DMS114 treated with DMSO at 0.1 percent for 48 hours (cell line): ENCODE measurements at regions not wholly inside any gene's neighbourhood (a gene's known extent, or its start where the extent isn't known, plus 50 kb on each side); places are given as distances from the start of the nearest gene placed in this dataset.
"Not testable (repeated sequence)": the region's sequence is repeated elsewhere in the genome, so short reads cannot be mapped to it uniquely, and the experiment has no call there.

Experiments used
- DNase-seq: peaks from one replicate; lab custom pipeline; 2025; ENCODE audit not compliant: unreplicated experiment; lab: John Stamatoyannopoulos, UW

GRCh38 chr13:62444805-62445204 lies 1029.2 kb upstream of the PCDH20 start:
- no peak for DNase-seq

GRCh38 chr13:62434081-62434480 lies 1018.4 kb upstream of the PCDH20 start:
- no peak for DNase-seq

- DNase-seq: no peak
Measured at GRCh38 chr13:62433660-62434059, 1018.0 kb upstream of the PCDH20 start.

- no peak for DNase-seq
Measured at GRCh38 chr13:62432906-62433305, 1017.3 kb upstream of the PCDH20 start.

- no peak for DNase-seq
Measured at GRCh38 chr13:62432295-62432694, 1016.6 kb upstream of the PCDH20 start.

- DNase-seq: no peak
Measured at GRCh38 chr13:62431852-62432251, 1016.2 kb upstream of the PCDH20 start.

- DNase-seq: no peak
Measured at GRCh38 chr13:62418872-62419271, 1003.2 kb upstream of the PCDH20 start.

- no peak for DNase-seq
Measured at GRCh38 chr13:62418376-62418775, 1002.7 kb upstream of the PCDH20 start.

GRCh38 chr13:62407871-62408270 lies 992.2 kb upstream of the PCDH20 start:
- no peak for DNase-seq

GRCh38 chr13:62388515-62388914 lies 972.9 kb upstream of the PCDH20 start:
- DNase-seq: no peak

- DNase-seq: peak; percentile 19
Measured at GRCh38 chr13:62387647-62388046, 972.0 kb upstream of the PCDH20 start.

GRCh38 chr13:62379241-62379640 lies 963.6 kb upstream of the PCDH20 start:
- DNase-seq: not testable (repeated sequence)

GRCh38 chr13:62377838-62378237 lies 962.2 kb upstream of the PCDH20 start:
- no peak for DNase-seq

GRCh38 chr13:62375653-62376052 lies 960.0 kb upstream of the PCDH20 start:
- no peak for DNase-seq

GRCh38 chr13:62371737-62372136 lies 956.1 kb upstream of the PCDH20 start:
- no peak for DNase-seq

- DNase-seq: not testable (repeated sequence)
Measured at GRCh38 chr13:62367971-62368370, 952.3 kb upstream of the PCDH20 start.

- DNase-seq: no peak
Measured at GRCh38 chr13:62360609-62361008, 945.0 kb upstream of the PCDH20 start.

- DNase-seq: no peak
Measured at GRCh38 chr13:62358646-62358932, 942.9 kb upstream of the PCDH20 start.

- peak; percentile 32 for DNase-seq
Measured at GRCh38 chr13:62357887-62358645, 942.4 kb upstream of the PCDH20 start.

GRCh38 chr13:62356977-62357376 lies 941.3 kb upstream of the PCDH20 start:
- no peak for DNase-seq

- peak; percentile 50 for DNase-seq
Measured at GRCh38 chr13:62337109-62337880, 921.6 kb upstream of the PCDH20 start.

- peak; percentile 21 for DNase-seq
Measured at GRCh38 chr13:62336507-62336906, 920.9 kb upstream of the PCDH20 start.

- DNase-seq: no peak
Measured at GRCh38 chr13:62333466-62333865, 917.8 kb upstream of the PCDH20 start.
